ENCODE measurements at regions not wholly inside any gene's neighbourhood (a gene's known extent, or its start where the extent isn't known, plus 50 kb on each side); places are given as distances from the start of the nearest gene placed in this dataset.

GRCh38 chr4:116953947-116954346, 131.4 kb downstream of the TRAM1L1 start:
- H3K27ac ChIP-seq = no peak overlapping the region
- H3K9me3 ChIP-seq = no peaks in the 10 kb centered on the region
- H3K27me3 ChIP-seq = no peaks in the 10 kb centered on the region
- H3K36me3 ChIP-seq = no peaks in the 10 kb centered on the region
- no peak for DNase-seq (ENCODE audit: low spot score)
- no peak for TF ChIP-seq CTCF (IDR thresholded peaks at IDR 0.05)
- no peaks in the 10 kb centered on the region for H3K4me1 ChIP-seq
- no peak overlapping the region for H3K4me3 ChIP-seq

GRCh38 chr4:116952530-116953136, 132.7 kb downstream of the TRAM1L1 start:
- H3K27ac ChIP-seq = no peak overlapping the region
- H3K27me3 ChIP-seq = no peaks in the 10 kb centered on the region
- no peaks in the 10 kb centered on the region for H3K9me3 ChIP-seq
- no peaks in the 10 kb centered on the region for H3K4me1 ChIP-seq
- no peaks in the 10 kb centered on the region for H3K36me3 ChIP-seq
- no peak for DNase-seq (ENCODE audit: low spot score)
- no peak overlapping the region for H3K4me3 ChIP-seq
- TF ChIP-seq CTCF (IDR thresholded peaks at IDR 0.05) = no peak

DNA sequence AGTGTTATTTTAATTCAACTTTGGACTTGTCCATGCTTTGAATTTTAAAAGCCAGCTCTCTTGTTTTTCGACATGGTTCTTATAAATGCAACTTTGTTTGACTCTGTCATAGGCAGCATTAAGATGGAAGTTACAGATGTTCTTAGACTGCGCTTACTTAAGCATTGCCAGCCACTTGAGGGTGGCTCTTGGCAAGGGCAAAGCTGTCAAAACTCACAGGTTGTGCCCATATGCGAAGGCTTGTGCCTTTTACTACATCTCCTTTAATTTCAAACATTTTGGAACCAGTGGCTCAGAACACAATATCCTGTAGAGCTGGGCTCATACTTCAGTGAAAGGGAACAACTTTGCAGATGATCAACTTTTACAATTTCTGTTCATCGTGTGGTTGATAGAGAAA, 135.5 kb downstream of the TRAM1L1 start:
- Histone ChIP-seq H3K9me3 (no peaks in the 10 kb centered on the region), H3K27me3 (no peaks in the 10 kb centered on the region), H3K4me1 (no peaks in the 10 kb centered on the region), H3K27ac (no peak overlapping the region), H3K4me3 (no peak overlapping the region), H3K36me3 (no peaks in the 10 kb centered on the region)
- no peak for TF ChIP-seq CTCF (IDR thresholded peaks at IDR 0.05)
- DNase-seq (ENCODE audit: low spot score) = no peak

- Histone ChIP-seq H3K36me3 (no peaks in the 10 kb centered on the region), H3K9me3 (no peaks in the 10 kb centered on the region), H3K4me1 (no peaks in the 10 kb centered on the region), H3K4me3 (no peak overlapping the region), H3K27me3 (no peaks in the 10 kb centered on the region), H3K27ac (no peak overlapping the region)
- no peak for DNase-seq (ENCODE audit: low spot score)
- no peak for TF ChIP-seq CTCF (IDR thresholded peaks at IDR 0.05)
Observed at GRCh38 chr4:116942315-116942714, 143.1 kb downstream of the TRAM1L1 start.

DNA sequence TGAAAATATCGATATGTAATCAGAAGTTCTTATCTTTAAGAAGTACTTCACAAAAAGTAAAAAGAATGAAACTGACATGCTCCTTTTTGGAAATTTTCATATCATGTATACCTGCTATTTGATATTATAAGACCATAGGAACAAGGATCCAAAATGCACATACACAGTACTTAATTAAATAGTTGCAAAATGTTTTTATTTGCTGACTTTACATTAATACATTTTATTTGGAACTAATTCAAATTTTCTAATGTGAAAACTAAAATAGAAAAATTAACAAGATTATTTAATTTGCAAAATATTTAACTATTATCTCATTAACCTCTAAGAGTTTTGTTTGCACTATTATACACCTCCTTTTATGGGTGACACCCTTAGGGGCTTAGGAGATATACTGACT, 155.0 kb downstream of the TRAM1L1 start:
- H3K9me3 ChIP-seq = no peaks in the 10 kb centered on the region
- no peaks in the 10 kb centered on the region for H3K27me3 ChIP-seq
- DNase-seq (ENCODE audit: low spot score) = no peak
- no peak overlapping the region for H3K4me3 ChIP-seq
- no peaks in the 10 kb centered on the region for H3K4me1 ChIP-seq
- H3K27ac ChIP-seq = no peak overlapping the region
- H3K36me3 ChIP-seq = no peaks in the 10 kb centered on the region
- TF ChIP-seq CTCF (IDR thresholded peaks at IDR 0.05) = no peak

DNA sequence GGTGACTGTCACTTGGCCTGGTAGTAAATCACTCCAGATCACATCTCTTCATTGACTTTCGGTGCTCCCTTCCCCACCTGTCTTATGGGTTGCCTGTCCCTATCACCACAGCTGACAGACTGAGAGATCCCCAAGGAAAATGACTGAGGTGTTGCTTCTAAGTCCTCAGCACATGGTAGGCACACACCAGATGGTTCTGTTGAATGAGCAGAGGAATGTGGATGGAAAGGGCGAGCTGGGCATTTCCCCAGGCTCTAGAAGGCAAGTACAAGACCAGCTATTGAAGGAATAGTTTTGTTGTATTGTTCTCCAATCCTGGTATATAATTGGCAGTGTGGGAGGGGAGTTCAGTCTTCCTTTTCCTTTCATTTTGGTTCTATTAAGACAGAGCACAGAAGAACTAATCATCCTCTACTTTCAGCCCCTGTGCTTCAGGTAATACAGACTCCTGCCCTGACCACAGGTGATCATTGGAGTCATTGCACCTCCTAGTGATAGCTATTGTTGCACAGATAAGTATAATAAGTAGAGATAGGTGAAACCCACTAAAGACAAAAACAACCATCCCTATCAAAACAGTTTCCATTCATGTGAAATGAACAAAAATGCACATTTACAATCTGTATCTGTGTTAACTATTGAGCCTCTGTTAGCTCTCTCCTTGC, 158.6 kb downstream of the TRAM1L1 start:
- H3K4me1 ChIP-seq = no peaks in the 10 kb centered on the region
- H3K36me3 ChIP-seq = no peaks in the 10 kb centered on the region
- DNase-seq (ENCODE audit: low spot score) = no peak

More for the DNA sequence above, 158.6 kb downstream of the TRAM1L1 start:
- Histone ChIP-seq H3K27ac (no peak overlapping the region), H3K4me3 (no peak overlapping the region), H3K9me3 (no peaks in the 10 kb centered on the region), H3K27me3 (no peaks in the 10 kb centered on the region)
- TF ChIP-seq CTCF (IDR thresholded peaks at IDR 0.05) = no peak

All from right atrium auricular region (tissue), 2 donors.